A673 (cell line): ENCODE measurements at regions not wholly inside any gene's neighbourhood (a gene's known extent, or its start where the extent isn't known, plus 50 kb on each side); places are given as distances from the start of the nearest gene placed in this dataset.

Experiments used
- BruUV-seq: library from RNA; stranded (reverse); fragments of 400-500 nt; replicated peaks from 2 replicates; lab custom pipeline; 2021; lab: Mats Ljungman, UMichigan
- CTCF ChIA-PET: fragments of 300-600 bp; sonication (Branson Sonifier 250); formaldehyde crosslinking; loops from one replicate; lab custom pipeline; 2022; ENCODE audit warnings: antibody characterized with exemption; lab: Charles Lee
- POLR2A ChIA-PET: fragments of 300-600 bp; sonication (Branson Sonifier 250); formaldehyde crosslinking; loops from one replicate; lab custom pipeline; 2022; ENCODE audit warnings: antibody characterized with exemption; ENCODE audit not compliant: low non-redundant PET; lab: Charles Lee
- DNase-seq: peaks from one replicate; pipeline ENCODE4 v3.0.0-alpha.2; 2015; ENCODE audit warnings: low spot score
- H3K27ac ChIP-seq: fragments of 200-600 bp; sonication (generic); 2 replicates; pipeline ENCODE4 v1.5.1; 2016; ENCODE audit warnings: mixed run types, low read depth, mild to moderate bottlenecking, mixed read lengths, antibody characterized with exemption, low read length; ENCODE audit not compliant: poor library complexity, severe bottlenecking
- H3K27me3 ChIP-seq: fragments of 200-600 bp; sonication (generic); replicated peaks from 2 replicates; pipeline ENCODE4 v1.6.1; 2017; ENCODE audit warnings: mixed run types, low read depth, mild to moderate bottlenecking, mixed read lengths, antibody characterized with exemption, low read length; ENCODE audit not compliant: insufficient read depth, poor library complexity
- H3K36me3 ChIP-seq: fragments of 200-600 bp; sonication (generic); 2 replicates; pipeline ENCODE4 v1.6.1; 2016; ENCODE audit warnings: mixed run types, mild to moderate bottlenecking, mixed read lengths, antibody characterized with exemption, low read length; ENCODE audit not compliant: insufficient read depth, poor library complexity, severe bottlenecking
- H3K4me1 ChIP-seq: fragments of 200-600 bp; sonication (generic); 2 replicates; pipeline ENCODE4 v1.6.1; 2017; ENCODE audit warnings: mixed run types, mild to moderate bottlenecking, mixed read lengths, antibody characterized with exemption, low read length; ENCODE audit not compliant: insufficient read depth, poor library complexity, severe bottlenecking
- H3K4me3 ChIP-seq: fragments of 200-600 bp; sonication (generic); 2 replicates; pipeline ENCODE4 v1.5.1; 2016; ENCODE audit warnings: low read depth, mixed run types, mild to moderate bottlenecking, mixed read lengths, low read length; ENCODE audit not compliant: poor library complexity, severe bottlenecking
- H3K9me3 ChIP-seq: fragments of 200-600 bp; sonication (generic); 2 replicates; pipeline ENCODE4 v1.6.1; 2016; ENCODE audit warnings: mixed run types, low read depth, mild to moderate bottlenecking, mixed read lengths, antibody characterized with exemption, low read length; ENCODE audit not compliant: poor library complexity, severe bottlenecking
- CTCF ChIP-seq: fragments of 300-800, 200-600 bp; sonication (generic); conservative IDR thresholded peaks from 2 replicates; pipeline ENCODE4 v1.5.1; 2017; ENCODE audit warnings: low read depth, mild to moderate bottlenecking, antibody characterized with exemption, low read length, moderate library complexity, mixed read lengths
- EZH2 ChIP-seq: fragments of 200-600 bp; sonication (generic); IDR thresholded peaks from 2 replicates; pipeline ENCODE4 v1.6.1; 2017; ENCODE audit warnings: borderline replicate concordance, low read depth, mild to moderate bottlenecking, mixed read lengths, antibody characterized with exemption, low read length; ENCODE audit not compliant: poor library complexity, severe bottlenecking
- intact Hi-C: fragments of 100-400 bp; cut with micrococcal nuclease; formaldehyde crosslinking; loops from one replicate; pipeline ENCODE4 v1.10.0; 2022; ENCODE audit not compliant: unreplicated experiment

DNA sequence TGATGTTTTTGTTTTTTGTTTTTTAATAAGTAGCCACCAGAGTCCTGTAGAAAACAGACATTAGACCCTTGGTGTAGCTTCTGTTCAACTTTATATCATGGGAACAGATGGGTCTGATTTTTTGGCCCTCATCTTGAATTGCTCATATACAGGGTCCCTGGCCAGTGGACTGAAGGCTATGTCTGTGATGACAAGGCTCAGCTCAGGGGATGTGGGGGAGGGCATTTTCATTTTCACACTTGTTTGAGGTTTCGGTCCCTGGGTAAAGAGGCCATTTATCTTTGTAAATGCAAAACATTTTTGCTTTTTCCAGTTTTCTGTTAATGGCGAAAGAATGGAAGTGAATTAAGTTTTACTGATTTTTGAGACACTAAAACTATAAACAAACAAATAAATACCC lies 257.6 kb upstream of the PHYHIPL start:
- intact Hi-C loops: no loop called here
- no peak overlapping the region for H3K27ac ChIP-seq
- ChIA-PET POLR2A (no interaction called here), CTCF (no interaction called here)
- H3K4me1 ChIP-seq: no peaks in the 10 kb centered on the region
- peaks cover 9% of the 10 kb centered on the region for H3K27me3 ChIP-seq
- no peak for TF ChIP-seq EZH2
- no peak for TF ChIP-seq CTCF
- H3K4me3 ChIP-seq: no peak overlapping the region
- no peaks in the 10 kb centered on the region for H3K9me3 ChIP-seq
- DNase-seq: no peak
- no TSS peak for BruUV-seq
- H3K36me3 ChIP-seq: no peaks in the 10 kb centered on the region

DNA sequence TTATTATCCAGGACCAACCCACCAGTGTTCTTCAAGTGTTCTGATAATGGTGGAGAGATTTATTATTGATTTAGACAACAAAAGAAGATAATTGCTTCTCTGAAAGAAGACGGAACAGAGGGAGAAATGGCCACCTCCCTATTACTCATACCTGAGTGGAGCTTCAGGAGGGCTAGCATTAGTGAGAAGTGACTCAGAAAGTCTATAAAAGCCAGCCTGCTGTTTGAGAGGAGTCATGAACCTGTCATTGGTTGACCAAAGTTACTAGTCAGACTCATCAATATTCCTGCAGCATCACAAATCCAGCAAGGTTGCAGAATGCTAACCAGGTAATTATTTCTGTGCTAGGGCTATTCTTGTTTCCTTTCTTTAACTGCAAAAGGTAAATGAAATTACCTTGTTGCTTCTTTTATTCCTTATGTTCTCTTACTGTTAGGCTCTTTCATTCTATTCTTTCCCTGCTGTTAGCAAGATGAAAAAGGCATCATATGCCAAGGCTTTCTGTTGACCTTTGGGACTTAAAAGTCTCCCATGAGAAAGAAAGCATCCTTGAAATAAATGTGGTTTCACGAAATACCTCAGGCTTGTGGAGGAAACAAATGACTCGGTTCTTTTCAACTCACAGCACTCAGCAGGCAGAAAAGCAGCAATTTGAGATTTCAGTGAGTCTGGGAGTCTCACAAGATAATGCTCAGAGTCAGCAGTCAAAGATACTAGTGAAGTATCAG lies 256.4 kb upstream of the PHYHIPL start:
- intact Hi-C loops: no loop called here
- CTCF ChIA-PET: no interaction called here
- Histone ChIP-seq H3K4me1 (no peaks in the 10 kb centered on the region), H3K27ac (no peak overlapping the region), H3K27me3 (peaks cover 9% of the 10 kb centered on the region), H3K36me3 (no peaks in the 10 kb centered on the region), H3K4me3 (no peak overlapping the region), H3K9me3 (no peaks in the 10 kb centered on the region)
- no peak for DNase-seq
- POLR2A ChIA-PET: no interaction called here
- TF ChIP-seq EZH2 (no peak), CTCF (no peak)
- BruUV-seq: no TSS peak

GRCh38 chr10:58920655-58921003 lies 255.8 kb upstream of the PHYHIPL start:
- H3K36me3 ChIP-seq: no peaks in the 10 kb centered on the region
- H3K27ac ChIP-seq: no peak overlapping the region
- BruUV-seq: no TSS peak
- ChIA-PET POLR2A (no interaction called here), CTCF (no interaction called here)
- no peaks in the 10 kb centered on the region for H3K9me3 ChIP-seq
- intact Hi-C loops: no loop called here
- no peak for DNase-seq
- no peak for TF ChIP-seq CTCF
- no peak for TF ChIP-seq EZH2
- H3K27me3 ChIP-seq: peaks cover 3% of the 10 kb centered on the region
- H3K4me1 ChIP-seq: no peaks in the 10 kb centered on the region
- H3K4me3 ChIP-seq: no peak overlapping the region
